ENCODE measurements at regions not wholly inside any gene's neighbourhood (a gene's known extent, or its start where the extent isn't known, plus 50 kb on each side); places are given as distances from the start of the nearest gene placed in this dataset.

GRCh38 chr10:33882996-33883395 lies 548.5 kb upstream of the NRP1 start:
- Histone ChIP-seq H3K9me3 (no peaks in the 10 kb centered on the region), H3K4me3 (no peak overlapping the region), H3K4me1 (no peaks in the 10 kb centered on the region), H3K27ac (no peak overlapping the region), H3K36me3 (no peaks in the 10 kb centered on the region), H3K27me3 (no peaks in the 10 kb centered on the region)
- intact Hi-C loops (cut with DNase I) = no loop called here
- TF ChIP-seq CTCF (IDR thresholded peaks at IDR 0.05) = no peak
- TF ChIP-seq POLR2A (IDR thresholded peaks at IDR 0.05) = no peak
- no peak for TF ChIP-seq POLR2AphosphoS5 (IDR thresholded peaks at IDR 0.05; ENCODE audit: insufficient read depth in 1 of 2, low read depth in 1 of 2)
- DNase-seq (ENCODE audit: extremely low spot score in 2 of 2) = no peak

- TF ChIP-seq CTCF (IDR thresholded peaks at IDR 0.05) (no peak), POLR2A (IDR thresholded peaks at IDR 0.05) (no peak), POLR2AphosphoS5 (IDR thresholded peaks at IDR 0.05; ENCODE audit: insufficient read depth in 1 of 2, low read depth in 1 of 2) (no peak)
- intact Hi-C loops (cut with DNase I) = no loop called here
- Histone ChIP-seq H3K9me3 (no peaks in the 10 kb centered on the region), H3K36me3 (no peaks in the 10 kb centered on the region), H3K27ac (no peak overlapping the region), H3K4me1 (no peaks in the 10 kb centered on the region), H3K4me3 (no peak overlapping the region), H3K27me3 (no peaks in the 10 kb centered on the region)
- DNase-seq (ENCODE audit: extremely low spot score in 2 of 2) = no peak
Measured at GRCh38 chr10:33880291-33880690, 545.8 kb upstream of the NRP1 start.

GRCh38 chr10:33878238-33878786 lies 543.8 kb upstream of the NRP1 start:
- DNase-seq (ENCODE audit: extremely low spot score in 2 of 2) = no peak
- intact Hi-C loops (cut with DNase I) = no loop called here
- TF ChIP-seq POLR2A (IDR thresholded peaks at IDR 0.05) (no peak), CTCF (IDR thresholded peaks at IDR 0.05) (no peak), POLR2AphosphoS5 (IDR thresholded peaks at IDR 0.05; ENCODE audit: insufficient read depth in 1 of 2, low read depth in 1 of 2) (no peak)

GRCh38 chr10:33876584-33877400 lies 542.3 kb upstream of the NRP1 start:
- TF ChIP-seq CTCF (IDR thresholded peaks at IDR 0.05) = no peak
- TF ChIP-seq POLR2AphosphoS5 (IDR thresholded peaks at IDR 0.05; ENCODE audit: insufficient read depth in 1 of 2, low read depth in 1 of 2) = no peak
- TF ChIP-seq POLR2A (IDR thresholded peaks at IDR 0.05) = no peak
- H3K4me1 ChIP-seq = no peaks in the 10 kb centered on the region
- no peak for DNase-seq (ENCODE audit: extremely low spot score in 2 of 2)
- intact Hi-C loops (cut with DNase I) = no loop called here
- no peaks in the 10 kb centered on the region for H3K27me3 ChIP-seq
- no peaks in the 10 kb centered on the region for H3K9me3 ChIP-seq
- H3K27ac ChIP-seq = no peak overlapping the region
- no peak overlapping the region for H3K4me3 ChIP-seq
- H3K36me3 ChIP-seq = no peaks in the 10 kb centered on the region

More at GRCh38 chr10:33878238-33878786, 543.8 kb upstream of the NRP1 start:
- H3K27ac ChIP-seq = no peak overlapping the region
- no peaks in the 10 kb centered on the region for H3K27me3 ChIP-seq
- no peaks in the 10 kb centered on the region for H3K9me3 ChIP-seq
- H3K36me3 ChIP-seq = no peaks in the 10 kb centered on the region
- no peaks in the 10 kb centered on the region for H3K4me1 ChIP-seq
- no peak overlapping the region for H3K4me3 ChIP-seq
